WI38 (cell line): ENCODE measurements at regions not wholly inside any gene's neighbourhood (a gene's known extent, or its start where the extent isn't known, plus 50 kb on each side); places are given as distances from the start of the nearest gene placed in this dataset.
"Not testable (repeated sequence)": the region's sequence is repeated elsewhere in the genome, so short reads cannot be mapped to it uniquely, and the experiment has no call there.

ENCODE experiments used
- H3K4me3 ChIP-seq: 2 replicates; pipeline ENCODE4 v1.5.1; 2011; ENCODE audit warnings: low read depth, mild to moderate bottlenecking, control low read depth, low read length
- CTCF ChIP-seq: IDR thresholded peaks from 2 replicates; pipeline ENCODE4 v1.5.1; 2012; ENCODE audit warnings: low read depth, mild to moderate bottlenecking, control low read depth, low read length

GRCh38 chr2:150258781-150259307 is 228.6 kb downstream of the RND3 start:
- no peak for TF ChIP-seq CTCF
- H3K4me3 ChIP-seq = no peak overlapping the region

- no peak for TF ChIP-seq CTCF
These were observed 230.7 kb downstream of the RND3 start for GRCh38 chr2:150256736-150257135.

GRCh38 chr2:150255528-150255927 is 231.9 kb downstream of the RND3 start:
- H3K4me3 ChIP-seq = no peak overlapping the region
- TF ChIP-seq CTCF = no peak

More at GRCh38 chr2:150256736-150257135, 230.7 kb downstream of the RND3 start:
- no peak overlapping the region for H3K4me3 ChIP-seq

- not testable (repeated sequence) for H3K4me3 ChIP-seq
These were observed 237.7 kb downstream of the RND3 start for GRCh38 chr2:150249735-150250134.

GRCh38 chr2:150247481-150247880 is 240.0 kb downstream of the RND3 start:
- H3K4me3 ChIP-seq = no peak overlapping the region
- TF ChIP-seq CTCF = no peak

GRCh38 chr2:150234787-150235446 is 252.6 kb downstream of the RND3 start:
- H3K4me3 ChIP-seq = peak overlapping the region; percentile 51
- TF ChIP-seq CTCF = no peak

GRCh38 chr2:150232871-150233270 is 254.6 kb downstream of the RND3 start:
- no peak overlapping the region for H3K4me3 ChIP-seq
- TF ChIP-seq CTCF = no peak

GRCh38 chr2:150232321-150232720 is 255.1 kb downstream of the RND3 start:
- TF ChIP-seq CTCF = no peak
- no peak overlapping the region for H3K4me3 ChIP-seq
